Adrenal gland (tissue), 9 donors: ENCODE measurements at regions not wholly inside any gene's neighbourhood (a gene's known extent, or its start where the extent isn't known, plus 50 kb on each side); places are given as distances from the start of the nearest gene placed in this dataset.

ENCODE experiments used
- DNase-seq, 7 donors: peaks; one replicate each; pipeline ENCODE4 v3.0.0-alpha.2; 2019 to 2020
- H3K27ac ChIP-seq, 5 donors: fragments of 200-600 bp; sonication (generic) in 4 of 5; 1 replicate in 3 of 5; 2 replicates in 2 of 5; pipeline versions ENCODE4 v1.5.1 to v1.8.0; 2016 to 2020; ENCODE audit warnings: mild to moderate bottlenecking in 1 of 5
- H3K27me3 ChIP-seq: fragments of 200-600 bp; 2 replicates; pipeline ENCODE4 v1.8.0; 2021
- H3K36me3 ChIP-seq, 2 donors: fragments of 200-600 bp; replicated peaks in 1 of 2; 1 replicate in 1 of 2; 2 replicates in 1 of 2; pipeline versions ENCODE4 v1.5.1 to v1.8.0; 2018 to 2022
- H3K4me1 ChIP-seq, 2 donors: fragments of 200-600 bp; replicated peaks in 1 of 2; 1 replicate in 1 of 2; 2 replicates in 1 of 2; pipeline versions ENCODE4 v1.5.1 to v1.8.0; 2018 to 2021
- H3K4me3 ChIP-seq, 4 donors: fragments of 200-600 bp; sonication (generic) in 3 of 4; one replicate each; pipeline ENCODE4 v1.5.1; 2016 to 2018
- H3K9me3 ChIP-seq, 3 donors: fragments of 200-600 bp; sonication (generic) in 1 of 3; replicated peaks in 1 of 3; 1 replicate in 2 of 3; 2 replicates in 1 of 3; pipeline versions ENCODE4 v1.5.1 to v1.8.0; 2016 to 2021
- POLR2A ChIP-seq, 2 donors: fragments of 450-650 bp; IDR thresholded peaks; one replicate each; pipeline ENCODE4 v1.6.1; 2017; ENCODE audit warnings: antibody characterized with exemption in 2 of 2, mild to moderate bottlenecking in 2 of 2, moderate library complexity in 1 of 2
- WGBS, 4 donors: extraction: QIAGEN DNeasy Blood & Tissue Kit in 2 of 4; methylation state at CpG; one replicate each; pipeline versions ENCODE4 v1.1.5 to v1.1.7; 2013 to 2017; 5-methylcytosine and 5-hydroxymethylcytosine counted together
- intact Hi-C, 2 donors: fragments of 100-400 bp; cut with DNase I; formaldehyde crosslinking; loops; one replicate each; pipeline versions ENCODE4 v1.14.1 to v1.15.0; 2022 to 2023
- TF ChIP-seq, protein P1 (sequence below), 6 experiments: fragments of 450-650 bp in 4 of 6; fragments of 200-600 bp in 2 of 6; sonication (generic) in 1 of 6; IDR thresholded peaks; 1 replicate in 5 of 6; 2 replicates in 1 of 6; pipeline versions ENCODE4 v1.5.1 to v1.8.0; 2016 to 2021; ENCODE audit warnings: antibody characterized with exemption in 6 of 6, mild to moderate bottlenecking in 2 of 6, moderate library complexity in 1 of 6
- donor health status: healthy with polysubstance abuse.
- donor health status: Bipolar disorder and iron deficiency.
- donor health status: DM: yes; HTN: yes; CAD: no.
- donor health status: DM: no; HTN: no; CAD: no.
- donor health status: DM: no; HTN: no; CAD: no.

DNA sequence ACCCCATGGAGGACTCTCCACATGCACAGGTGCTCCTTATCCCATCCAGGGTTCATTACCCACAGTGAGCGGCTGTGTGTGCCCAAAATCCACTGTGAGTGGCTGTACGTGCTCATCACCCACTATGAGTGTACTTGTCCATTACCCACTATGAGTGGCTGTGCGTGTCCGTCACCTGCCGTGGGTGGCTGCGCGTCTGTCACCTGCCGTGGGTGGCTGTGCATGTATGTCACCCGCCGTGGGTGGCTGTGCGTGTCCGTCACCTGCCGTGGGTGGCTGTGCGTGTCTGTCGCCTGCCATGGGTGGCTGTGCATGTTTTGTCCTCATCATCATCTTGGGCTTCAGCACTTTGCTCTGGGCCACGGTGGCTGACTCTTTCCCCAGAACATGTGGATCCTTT, 78.6 kb upstream of the FN1 start:
- intact Hi-C loops = no loop called here
- no peak for TF ChIP-seq POLR2A (IDR thresholded peaks at IDR 0.05)
- TF ChIP-seq, protein P1, sequence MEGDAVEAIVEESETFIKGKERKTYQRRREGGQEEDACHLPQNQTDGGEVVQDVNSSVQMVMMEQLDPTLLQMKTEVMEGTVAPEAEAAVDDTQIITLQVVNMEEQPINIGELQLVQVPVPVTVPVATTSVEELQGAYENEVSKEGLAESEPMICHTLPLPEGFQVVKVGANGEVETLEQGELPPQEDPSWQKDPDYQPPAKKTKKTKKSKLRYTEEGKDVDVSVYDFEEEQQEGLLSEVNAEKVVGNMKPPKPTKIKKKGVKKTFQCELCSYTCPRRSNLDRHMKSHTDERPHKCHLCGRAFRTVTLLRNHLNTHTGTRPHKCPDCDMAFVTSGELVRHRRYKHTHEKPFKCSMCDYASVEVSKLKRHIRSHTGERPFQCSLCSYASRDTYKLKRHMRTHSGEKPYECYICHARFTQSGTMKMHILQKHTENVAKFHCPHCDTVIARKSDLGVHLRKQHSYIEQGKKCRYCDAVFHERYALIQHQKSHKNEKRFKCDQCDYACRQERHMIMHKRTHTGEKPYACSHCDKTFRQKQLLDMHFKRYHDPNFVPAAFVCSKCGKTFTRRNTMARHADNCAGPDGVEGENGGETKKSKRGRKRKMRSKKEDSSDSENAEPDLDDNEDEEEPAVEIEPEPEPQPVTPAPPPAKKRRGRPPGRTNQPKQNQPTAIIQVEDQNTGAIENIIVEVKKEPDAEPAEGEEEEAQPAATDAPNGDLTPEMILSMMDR (IDR thresholded peaks at IDR 0.05) = no peak
- Histone ChIP-seq H3K4me3 (no peak overlapping the region), H3K36me3 (no peaks in the 10 kb centered on the region), H3K9me3 (no peaks in the 10 kb centered on the region), H3K27ac (no peak overlapping the region), H3K27me3 (no peaks in the 10 kb centered on the region), H3K4me1 (no peaks in the 10 kb centered on the region)
- 92 to 98% (median 97%) methylated on average over 14 to 16 of the region's 16 CpGs for WGBS, 4 donors
- DNase-seq = no peak

DNA sequence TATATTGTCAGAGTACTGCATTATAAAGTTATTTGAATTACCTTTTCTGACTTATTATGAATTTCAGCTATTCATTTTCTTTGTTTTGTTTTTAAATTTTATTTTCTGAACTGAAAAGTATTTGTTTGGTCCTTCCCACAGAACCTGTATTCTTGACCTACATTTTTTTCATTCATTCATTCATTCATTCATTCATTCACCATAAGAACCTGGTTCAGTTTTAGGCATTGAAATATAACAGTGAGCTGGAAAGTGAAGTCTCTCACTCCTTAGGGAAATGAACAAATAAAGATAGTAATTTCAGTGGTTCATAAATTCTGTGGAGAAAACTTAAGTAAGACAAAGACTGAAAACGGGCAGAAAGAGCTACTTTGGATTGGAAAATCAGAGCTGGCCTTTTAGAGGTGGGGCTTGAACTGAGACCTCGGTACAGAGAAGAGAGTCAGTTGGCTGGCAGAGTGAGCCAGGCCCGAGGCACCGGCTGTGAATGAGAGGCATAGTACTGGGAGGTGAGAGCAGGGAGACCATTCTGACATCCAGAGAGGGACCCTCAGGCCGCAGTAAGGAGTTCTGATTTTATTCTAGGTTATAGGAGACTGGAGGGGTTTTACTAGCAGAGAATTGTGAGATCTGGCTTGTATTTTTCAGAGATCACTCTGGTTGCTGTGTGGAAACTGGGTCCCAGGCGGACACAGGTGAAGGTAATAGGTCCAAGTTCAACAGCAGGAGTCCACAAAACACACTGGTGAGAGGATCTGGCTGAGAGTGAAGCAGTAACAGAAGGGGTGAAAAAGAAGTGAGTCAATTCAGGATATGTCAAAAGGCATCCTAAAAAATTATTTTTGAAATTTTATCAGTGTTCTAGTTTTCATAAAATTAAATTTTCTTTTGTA, 75.8 kb upstream of the FN1 start:
- no peak overlapping the region for H3K27ac ChIP-seq
- 86 to 93% (median 89%) methylated on average over 6 of the region's 6 CpGs for WGBS, 4 donors
- TF ChIP-seq POLR2A (IDR thresholded peaks at IDR 0.05) = no peak
- TF ChIP-seq, protein P1 (IDR thresholded peaks at IDR 0.05) = no peak
- H3K27me3 ChIP-seq = no peaks in the 10 kb centered on the region
- H3K4me3 ChIP-seq = no peak overlapping the region
- no peak for DNase-seq
- H3K9me3 ChIP-seq = no peaks in the 10 kb centered on the region
- H3K36me3 ChIP-seq = no peaks in the 10 kb centered on the region
- intact Hi-C loops = no loop called here
- no peaks in the 10 kb centered on the region for H3K4me1 ChIP-seq

DNA sequence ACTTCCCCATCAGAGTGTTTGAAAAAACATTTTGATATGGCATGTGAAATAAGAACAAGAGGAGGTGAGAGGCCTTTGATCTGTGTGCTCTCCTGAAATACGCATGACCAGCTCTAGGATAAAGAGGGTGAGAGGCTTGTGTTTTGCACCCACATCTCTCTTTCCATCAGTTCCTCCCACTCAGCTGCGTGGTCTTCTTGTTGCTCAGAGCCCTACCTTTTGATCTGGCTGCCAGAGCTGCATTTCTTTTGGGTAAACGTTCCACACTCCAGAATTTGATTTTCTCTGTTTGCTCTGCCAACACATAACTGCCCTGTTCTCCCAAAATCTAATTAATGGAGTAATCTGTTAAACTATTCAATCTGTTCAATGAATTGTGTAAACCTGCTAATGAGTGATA, 72.0 kb upstream of the FN1 start:
- Histone ChIP-seq H3K27me3 (no peaks in the 10 kb centered on the region), H3K4me1 (no peaks in the 10 kb centered on the region), H3K9me3 (no peaks in the 10 kb centered on the region), H3K4me3 (no peak overlapping the region), H3K27ac (no peak overlapping the region), H3K36me3 (no peaks in the 10 kb centered on the region)
- no peak for TF ChIP-seq POLR2A (IDR thresholded peaks at IDR 0.05)
- TF ChIP-seq, protein P1 (IDR thresholded peaks at IDR 0.05) = no peak
- intact Hi-C loops = no loop called here
- WGBS, 4 donors = 70 to 75% (median 73%) methylated on average over 3 of the region's 3 CpGs
- no peak for DNase-seq

DNA sequence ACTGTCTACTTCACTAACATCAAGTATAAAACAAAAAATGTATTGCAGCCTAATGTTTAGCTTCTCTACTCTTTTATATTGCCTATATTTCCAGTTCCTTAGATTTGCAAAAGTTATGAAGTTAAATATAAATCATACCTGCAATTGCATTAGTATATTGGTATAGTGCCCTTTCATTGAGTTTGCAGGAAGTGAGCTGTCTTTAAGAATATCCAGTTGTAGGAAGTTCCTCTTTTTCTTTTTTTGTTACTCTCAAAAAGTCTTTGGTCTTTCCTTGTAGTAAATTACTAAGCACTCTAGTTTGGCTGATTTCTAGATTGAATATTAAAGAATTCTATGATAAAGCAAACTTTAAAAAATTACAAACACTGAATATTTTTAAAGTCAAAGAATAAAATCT, 71.3 kb upstream of the FN1 start:
- no peak for TF ChIP-seq POLR2A (IDR thresholded peaks at IDR 0.05)
- DNase-seq = no peak
- Histone ChIP-seq H3K4me3 (no peak overlapping the region), H3K27ac (no peak overlapping the region), H3K4me1 (no peaks in the 10 kb centered on the region), H3K36me3 (no peaks in the 10 kb centered on the region), H3K27me3 (no peaks in the 10 kb centered on the region), H3K9me3 (no peaks in the 10 kb centered on the region)
- intact Hi-C loops = no loop called here

- Histone ChIP-seq H3K27me3 (no peaks in the 10 kb centered on the region), H3K4me3 (no peak overlapping the region), H3K27ac (no peak overlapping the region), H3K4me1 (no peaks in the 10 kb centered on the region), H3K9me3 (no peaks in the 10 kb centered on the region), H3K36me3 (no peaks in the 10 kb centered on the region)
- TF ChIP-seq, protein P1 (IDR thresholded peaks at IDR 0.05) = no peak
- no peak for TF ChIP-seq POLR2A (IDR thresholded peaks at IDR 0.05)
- DNase-seq = no peak
- intact Hi-C loops = no loop called here
Measured at GRCh38 chr2:215506604-215506990, 70.7 kb upstream of the FN1 start.
